Ishikawa (cell line): ENCODE measurements at regions not wholly inside any gene's neighbourhood (a gene's known extent, or its start where the extent isn't known, plus 50 kb on each side); places are given as distances from the start of the nearest gene placed in this dataset.

Experiments used
- CEBPB ChIP-seq: IDR thresholded peaks from 2 replicates; pipeline ENCODE4 v1.6.1; 2012
- EGR1 ChIP-seq: IDR thresholded peaks from 2 replicates; pipeline ENCODE4 v1.6.1; 2012
- EP300 ChIP-seq: IDR thresholded peaks from 2 replicates; pipeline ENCODE4 v1.6.1; 2012; ENCODE audit warnings: borderline replicate concordance
- FOXM1 ChIP-seq: IDR thresholded peaks from 2 replicates; pipeline ENCODE4 v1.6.1; 2012; ENCODE audit warnings: low read depth, borderline replicate concordance
- TAF1 ChIP-seq: IDR thresholded peaks from 2 replicates; pipeline ENCODE4 v1.6.1; 2012; ENCODE audit warnings: low read depth, mild to moderate bottlenecking
- TCF12 ChIP-seq: IDR thresholded peaks from 2 replicates; pipeline ENCODE4 v1.6.1; 2012; ENCODE audit warnings: low read depth
- YY1 ChIP-seq: IDR thresholded peaks from 2 replicates; pipeline ENCODE4 v1.6.1; 2012; ENCODE audit warnings: low read depth
- ZBTB7A ChIP-seq: IDR thresholded peaks from 2 replicates; pipeline ENCODE4 v1.6.1; 2012; ENCODE audit warnings: low read depth
- TF ChIP-seq, protein P1 (sequence below): IDR thresholded peaks from 2 replicates; pipeline ENCODE4 v1.6.1; 2012
- TF ChIP-seq, protein P2 (sequence below): IDR thresholded peaks from 2 replicates; pipeline ENCODE4 v1.6.1; 2012; ENCODE audit warnings: low read depth, mild to moderate bottlenecking

DNA sequence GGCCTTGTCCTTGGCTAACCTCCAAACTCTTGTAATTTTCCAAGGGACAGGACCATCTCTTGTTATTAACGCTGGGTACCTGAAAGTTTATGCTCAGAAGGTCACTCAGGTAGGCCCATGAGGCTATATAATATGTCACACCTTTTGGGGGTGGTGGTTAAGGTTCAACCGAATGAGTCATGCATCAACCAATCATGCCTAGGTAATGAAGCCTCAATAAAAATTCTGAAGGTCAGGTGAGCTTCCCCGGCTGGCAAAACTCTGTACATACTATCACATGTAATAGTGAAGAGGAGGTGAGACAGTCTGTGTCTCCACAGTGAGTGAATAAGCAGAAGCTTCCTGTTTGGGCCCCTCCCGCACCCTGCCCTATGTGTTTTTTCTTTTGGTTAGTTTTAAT lies 424.9 kb downstream of the PCDH17 start:
- no peak for TF ChIP-seq TAF1
- TF ChIP-seq EGR1 = no peak
- TF ChIP-seq EP300 = no peak
- no peak for TF ChIP-seq TCF12
- TF ChIP-seq, protein P1, sequence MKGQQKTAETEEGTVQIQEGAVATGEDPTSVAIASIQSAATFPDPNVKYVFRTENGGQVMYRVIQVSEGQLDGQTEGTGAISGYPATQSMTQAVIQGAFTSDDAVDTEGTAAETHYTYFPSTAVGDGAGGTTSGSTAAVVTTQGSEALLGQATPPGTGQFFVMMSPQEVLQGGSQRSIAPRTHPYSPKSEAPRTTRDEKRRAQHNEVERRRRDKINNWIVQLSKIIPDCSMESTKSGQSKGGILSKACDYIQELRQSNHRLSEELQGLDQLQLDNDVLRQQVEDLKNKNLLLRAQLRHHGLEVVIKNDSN = no peak
- no peak for TF ChIP-seq YY1
- TF ChIP-seq CEBPB = no peak
- TF ChIP-seq, protein P2, sequence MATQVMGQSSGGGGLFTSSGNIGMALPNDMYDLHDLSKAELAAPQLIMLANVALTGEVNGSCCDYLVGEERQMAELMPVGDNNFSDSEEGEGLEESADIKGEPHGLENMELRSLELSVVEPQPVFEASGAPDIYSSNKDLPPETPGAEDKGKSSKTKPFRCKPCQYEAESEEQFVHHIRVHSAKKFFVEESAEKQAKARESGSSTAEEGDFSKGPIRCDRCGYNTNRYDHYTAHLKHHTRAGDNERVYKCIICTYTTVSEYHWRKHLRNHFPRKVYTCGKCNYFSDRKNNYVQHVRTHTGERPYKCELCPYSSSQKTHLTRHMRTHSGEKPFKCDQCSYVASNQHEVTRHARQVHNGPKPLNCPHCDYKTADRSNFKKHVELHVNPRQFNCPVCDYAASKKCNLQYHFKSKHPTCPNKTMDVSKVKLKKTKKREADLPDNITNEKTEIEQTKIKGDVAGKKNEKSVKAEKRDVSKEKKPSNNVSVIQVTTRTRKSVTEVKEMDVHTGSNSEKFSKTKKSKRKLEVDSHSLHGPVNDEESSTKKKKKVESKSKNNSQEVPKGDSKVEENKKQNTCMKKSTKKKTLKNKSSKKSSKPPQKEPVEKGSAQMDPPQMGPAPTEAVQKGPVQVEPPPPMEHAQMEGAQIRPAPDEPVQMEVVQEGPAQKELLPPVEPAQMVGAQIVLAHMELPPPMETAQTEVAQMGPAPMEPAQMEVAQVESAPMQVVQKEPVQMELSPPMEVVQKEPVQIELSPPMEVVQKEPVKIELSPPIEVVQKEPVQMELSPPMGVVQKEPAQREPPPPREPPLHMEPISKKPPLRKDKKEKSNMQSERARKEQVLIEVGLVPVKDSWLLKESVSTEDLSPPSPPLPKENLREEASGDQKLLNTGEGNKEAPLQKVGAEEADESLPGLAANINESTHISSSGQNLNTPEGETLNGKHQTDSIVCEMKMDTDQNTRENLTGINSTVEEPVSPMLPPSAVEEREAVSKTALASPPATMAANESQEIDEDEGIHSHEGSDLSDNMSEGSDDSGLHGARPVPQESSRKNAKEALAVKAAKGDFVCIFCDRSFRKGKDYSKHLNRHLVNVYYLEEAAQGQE = no peak
- TF ChIP-seq ZBTB7A = no peak
- TF ChIP-seq FOXM1 = no peak
